IMR-90 (cell line): ENCODE measurements at regions not wholly inside any gene's neighbourhood (a gene's known extent, or its start where the extent isn't known, plus 50 kb on each side); places are given as distances from the start of the nearest gene placed in this dataset.

ENCODE experiments used
- ATAC-seq: fragments of 200-7000 bp; cut with Tn5 transposase; 2 replicates; pipeline ENCODE4 v1.9.1; 2020; ENCODE audit warnings: low read depth, mild to moderate bottlenecking, moderate library complexity
- BruUV-seq: library from RNA; stranded (reverse); fragments of 400-500 nt; replicated peaks from 2 replicates; lab custom pipeline; 2021; lab: Mats Ljungman, UMichigan
- CTCF ChIA-PET: fragments of 300-600 bp; formaldehyde crosslinking; extraction: SDS; loops from one replicate; lab custom pipeline; 2021; ENCODE audit warnings: antibody characterized with exemption; lab: Yijun Ruan, JAX
- POLR2A ChIA-PET: fragments of 300-600 bp; sonication (Branson Sonifier 250); formaldehyde crosslinking; loops from one replicate; lab custom pipeline; 2022; ENCODE audit warnings: antibody characterized with exemption; ENCODE audit not compliant: unreplicated experiment; lab: Charles Lee
- DNase-seq: peaks from one replicate; pipeline ENCODE4 v3.0.0; 2013
- H2AFZ ChIP-seq: replicated peaks from 2 replicates; pipeline ENCODE3; 2013; ENCODE audit warnings: low read length, mild to moderate bottlenecking; ENCODE audit not compliant: poor library complexity
- H2AK5ac ChIP-seq: 2 replicates; pipeline ENCODE4 v1.6.1; 2013; ENCODE audit warnings: low read depth, low read length, inconsistent platforms
- H2AK9ac ChIP-seq: replicated peaks from 2 replicates; pipeline ENCODE3; 2013; ENCODE audit warnings: mild to moderate bottlenecking, low read depth, low read length, moderate library complexity; ENCODE audit not compliant: poor library complexity
- H2BK120ac ChIP-seq: 2 replicates; pipeline ENCODE4 v1.6.1; 2013; ENCODE audit warnings: low read depth, low read length, inconsistent platforms
- H2BK15ac ChIP-seq: 3 replicates; pipeline ENCODE4 v1.6.1; 2013; ENCODE audit warnings: low read depth, low read length, inconsistent platforms
- H2BK20ac ChIP-seq: 2 replicates; pipeline ENCODE4 v1.6.1; 2013; ENCODE audit warnings: low read depth, mild to moderate bottlenecking, inconsistent platforms, low read length, moderate library complexity
- H2BK5ac ChIP-seq: 2 replicates; pipeline ENCODE4 v1.6.1; 2013; ENCODE audit warnings: mild to moderate bottlenecking, low read depth, low read length, inconsistent platforms; ENCODE audit not compliant: poor library complexity, severe bottlenecking
- H3K14ac ChIP-seq: replicated peaks from 2 replicates; pipeline ENCODE4 v1.6.1; 2013; ENCODE audit warnings: low read depth, low read length, inconsistent platforms
- H3K18ac ChIP-seq: 2 replicates; pipeline ENCODE4 v1.6.1; 2013; ENCODE audit warnings: low read depth, low read length, control low read depth
- H3K23ac ChIP-seq: 2 replicates; pipeline ENCODE4 v1.6.1; 2013; ENCODE audit warnings: low read depth, low read length, inconsistent platforms
- H3K27ac ChIP-seq: 2 replicates; pipeline ENCODE4 v1.5.1; 2013; ENCODE audit warnings: mild to moderate bottlenecking, control low read depth, low read length; ENCODE audit not compliant: insufficient read depth
- H3K27me3 ChIP-seq: 2 replicates; pipeline ENCODE4 v1.6.1; 2013; ENCODE audit warnings: low read length; ENCODE audit not compliant: control insufficient read depth, insufficient read depth
- H3K36me3 ChIP-seq: 2 replicates; pipeline ENCODE4 v1.6.1; 2013; ENCODE audit warnings: low read length, mixed read lengths; ENCODE audit not compliant: control insufficient read depth, insufficient read depth
- H3K4ac ChIP-seq: 2 replicates; pipeline ENCODE4 v1.6.1; 2013; ENCODE audit warnings: low read depth, low read length, inconsistent platforms
- H3K4me1 ChIP-seq: 2 replicates; pipeline ENCODE4 v1.6.1; 2013; ENCODE audit warnings: low read length, mixed read lengths; ENCODE audit not compliant: control insufficient read depth, insufficient read depth
- H3K4me2 ChIP-seq: 2 replicates; pipeline ENCODE4 v1.6.1; 2013; ENCODE audit warnings: low read depth, mild to moderate bottlenecking, control low read depth, low read length, moderate library complexity
- H3K4me3 ChIP-seq: 2 replicates; pipeline ENCODE4 v1.5.1; 2013; ENCODE audit warnings: low read depth, mild to moderate bottlenecking, control low read depth, low read length, moderate library complexity; ENCODE audit not compliant: insufficient read depth
- H3K56ac ChIP-seq: 2 replicates; pipeline ENCODE4 v1.6.1; 2013; ENCODE audit warnings: low read length, inconsistent platforms; ENCODE audit not compliant: insufficient read depth; ENCODE audit errors: extremely low read depth
- H3K79me1 ChIP-seq, 2 experiments: 2 replicates each; pipeline ENCODE4 v1.6.1; 2013; ENCODE audit warnings: low read length in 2 of 2, inconsistent platforms in 1 of 2, low read depth in 1 of 2
- H3K9ac ChIP-seq: 2 replicates; pipeline ENCODE4 v1.6.1; 2013; ENCODE audit warnings: low read depth, low read length, control low read depth
- H3K9me1 ChIP-seq: 2 replicates; pipeline ENCODE4 v1.6.1; 2013; ENCODE audit warnings: low read length, inconsistent platforms; ENCODE audit not compliant: insufficient read depth
- H3K9me3 ChIP-seq: 2 replicates; pipeline ENCODE4 v1.6.1; 2013; ENCODE audit warnings: low read length; ENCODE audit not compliant: control insufficient read depth, insufficient read depth
- H4K20me1 ChIP-seq: 2 replicates; pipeline ENCODE4 v1.6.1; 2013; ENCODE audit warnings: low read length, inconsistent platforms; ENCODE audit not compliant: insufficient read depth
- H4K5ac ChIP-seq: 2 replicates; pipeline ENCODE4 v1.6.1; 2013; ENCODE audit warnings: mild to moderate bottlenecking, low read depth, low read length, control low read depth
- H4K8ac ChIP-seq, 2 experiments: 2 replicates each; pipeline ENCODE4 v1.6.1; 2013; ENCODE audit warnings: low read depth in 2 of 2, low read length in 2 of 2, control low read depth in 1 of 2, inconsistent platforms in 1 of 2
- H4K91ac ChIP-seq: 2 replicates; pipeline ENCODE4 v1.6.1; 2013; ENCODE audit warnings: low read depth, low read length, inconsistent platforms; ENCODE audit not compliant: insufficient read depth
- CEBPB ChIP-seq: IDR thresholded peaks from 2 replicates; pipeline ENCODE4 v1.6.1; 2012; ENCODE audit warnings: low read depth, low read length, improper control_type of control experiment
- CHD1 ChIP-seq: IDR thresholded peaks from 2 replicates; pipeline ENCODE4 v1.6.1; 2012; ENCODE audit warnings: low read depth, low read length, improper control_type of control experiment
- FOS ChIP-seq: fragments of 150-350 bp; IDR thresholded peaks from 2 replicates; pipeline ENCODE4 v1.6.1; 2016; ENCODE audit warnings: low read depth, low read length
- MAZ ChIP-seq: IDR thresholded peaks from 2 replicates; pipeline ENCODE4 v1.6.1; 2012; ENCODE audit warnings: low read depth, mild to moderate bottlenecking, low read length, improper control_type of control experiment, moderate library complexity, borderline replicate concordance
- MXI1 ChIP-seq: IDR thresholded peaks from 2 replicates; pipeline ENCODE4 v1.6.1; 2012; ENCODE audit warnings: low read depth, mild to moderate bottlenecking, low read length, moderate library complexity, borderline replicate concordance
- NFE2L2 ChIP-seq: fragments of 150-350 bp; IDR thresholded peaks from 2 replicates; pipeline ENCODE4 v1.6.1; 2016; ENCODE audit warnings: low read depth, mild to moderate bottlenecking, low read length
- POLR2A ChIP-seq: IDR thresholded peaks from 2 replicates; pipeline ENCODE4 v1.6.1; 2012; ENCODE audit warnings: mild to moderate bottlenecking, low read depth, low read length
- RFX5 ChIP-seq: IDR thresholded peaks from 2 replicates; pipeline ENCODE4 v1.8.0; 2012; ENCODE audit warnings: low read depth, mild to moderate bottlenecking, low read length, moderate library complexity
- SMC3 ChIP-seq: fragments of 150-350 bp; IDR thresholded peaks from 2 replicates; pipeline ENCODE4 v1.6.1; 2016; ENCODE audit warnings: low read depth, mild to moderate bottlenecking, antibody characterized with exemption, low read length, moderate library complexity
- WGBS, 2 experiments: methylation state at CpG; one replicate each; pipeline versions ENCODE4 v1.1.5 to v1.1.7; 2013; ENCODE audit warnings: missing lambda C conversion rate in 2 of 2; ENCODE audit not compliant: insufficient read length in 1 of 2; ENCODE audit errors: extremely low coverage in 2 of 2; 5-methylcytosine and 5-hydroxymethylcytosine counted together
- dilution Hi-C: fragments of 300-500 bp; cut with HindIII; formaldehyde crosslinking; loops from one replicate; pipeline ENCODE4 v1.14.3; 2018; ENCODE audit warnings: low sequenced_read_pairs; ENCODE audit not compliant: unreplicated experiment
- in situ Hi-C: fragments of 300-500 bp; cut with MboI; formaldehyde crosslinking; loops from 3 replicates; pipeline ENCODE4 v1.14.3; 2019; ENCODE audit warnings: low sequenced_read_pairs, inconsistent platforms, mixed read lengths
- intact Hi-C: fragments of 100-400 bp; cut with micrococcal nuclease; formaldehyde crosslinking; loops from 2 replicates; pipeline ENCODE4 v1.10.0; 2022
- TF ChIP-seq, protein P1 (sequence below): fragments of 150-350 bp; IDR thresholded peaks from 2 replicates; pipeline ENCODE4 v1.6.1; 2016; ENCODE audit warnings: low read depth, mild to moderate bottlenecking, low read length, moderate library complexity, borderline replicate concordance
- TF ChIP-seq, protein P2 (sequence below): fragments of 150-350 bp; IDR thresholded peaks from 2 replicates; pipeline ENCODE4 v1.6.1; 2017; ENCODE audit warnings: mild to moderate bottlenecking, antibody characterized with exemption, low read length, low read depth

DNA sequence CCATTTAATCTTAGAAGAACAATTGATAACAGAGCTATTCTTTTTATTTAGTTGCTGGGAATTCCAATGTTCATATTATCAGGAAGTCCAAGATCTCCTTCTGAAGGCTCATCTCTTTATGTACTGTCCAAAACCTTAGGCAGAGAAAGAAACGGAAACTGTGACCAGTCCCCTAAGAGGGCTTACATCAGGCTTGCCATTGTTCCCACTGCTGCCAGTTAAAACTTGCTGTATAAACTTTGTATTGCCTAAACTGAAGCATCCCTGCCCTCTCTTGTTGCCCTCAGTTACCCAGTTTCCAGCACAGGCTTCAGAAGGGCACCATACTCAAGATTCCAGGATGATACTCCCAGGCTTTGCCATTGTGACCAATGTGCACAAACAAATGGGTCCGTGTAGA is 435.2 kb upstream of the NAALADL2 start:
- Histone ChIP-seq H3K14ac (no peak overlapping the region), H3K23ac (no peak overlapping the region), H2BK5ac (no peak overlapping the region), H2BK120ac (no peak overlapping the region), H3K4me2 (no peak overlapping the region), H3K18ac (no peak overlapping the region), H2BK20ac (no peak overlapping the region), H2AK9ac (no peak overlapping the region), H3K56ac (no peak overlapping the region), H2BK15ac (no peak overlapping the region), H3K79me1 (no peaks in the 10 kb centered on the region), H3K27ac (no peak overlapping the region), H4K20me1 (no peaks in the 10 kb centered on the region), H3K9ac (no peak overlapping the region), H2AFZ (no peak overlapping the region), H4K8ac (no peak overlapping the region), H3K4me3 (no peak overlapping the region), H4K5ac (no peak overlapping the region), H3K9me3 (no peaks in the 10 kb centered on the region), H3K4me1 (no peaks in the 10 kb centered on the region), H3K4ac (no peak overlapping the region), H3K36me3 (no peaks in the 10 kb centered on the region), H3K27me3 (no peaks in the 10 kb centered on the region), H2AK5ac (no peak overlapping the region), H3K9me1 (no peaks in the 10 kb centered on the region), H4K91ac (no peak overlapping the region)
- ChIA-PET POLR2A (no interaction called here), CTCF (no interaction called here)
- dilution Hi-C loops (no loop called here), in situ Hi-C loops (loop anchor here (25.0 kb wide), 1 partner anchor 837 kb away; no protein-coding TSS in a partner anchor), intact Hi-C loops (no loop called here)
- no peak for TF ChIP-seq NFE2L2
- no peak for TF ChIP-seq POLR2A
- TF ChIP-seq MXI1 = no peak
- TF ChIP-seq SMC3 = no peak
- TF ChIP-seq, protein P1, sequence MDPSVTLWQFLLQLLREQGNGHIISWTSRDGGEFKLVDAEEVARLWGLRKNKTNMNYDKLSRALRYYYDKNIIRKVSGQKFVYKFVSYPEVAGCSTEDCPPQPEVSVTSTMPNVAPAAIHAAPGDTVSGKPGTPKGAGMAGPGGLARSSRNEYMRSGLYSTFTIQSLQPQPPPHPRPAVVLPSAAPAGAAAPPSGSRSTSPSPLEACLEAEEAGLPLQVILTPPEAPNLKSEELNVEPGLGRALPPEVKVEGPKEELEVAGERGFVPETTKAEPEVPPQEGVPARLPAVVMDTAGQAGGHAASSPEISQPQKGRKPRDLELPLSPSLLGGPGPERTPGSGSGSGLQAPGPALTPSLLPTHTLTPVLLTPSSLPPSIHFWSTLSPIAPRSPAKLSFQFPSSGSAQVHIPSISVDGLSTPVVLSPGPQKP = no peak
- TF ChIP-seq CHD1 = no peak
- no peak for TF ChIP-seq MAZ
- no peak for TF ChIP-seq CEBPB
- TF ChIP-seq RFX5 = no peak
- TF ChIP-seq, protein P2, sequence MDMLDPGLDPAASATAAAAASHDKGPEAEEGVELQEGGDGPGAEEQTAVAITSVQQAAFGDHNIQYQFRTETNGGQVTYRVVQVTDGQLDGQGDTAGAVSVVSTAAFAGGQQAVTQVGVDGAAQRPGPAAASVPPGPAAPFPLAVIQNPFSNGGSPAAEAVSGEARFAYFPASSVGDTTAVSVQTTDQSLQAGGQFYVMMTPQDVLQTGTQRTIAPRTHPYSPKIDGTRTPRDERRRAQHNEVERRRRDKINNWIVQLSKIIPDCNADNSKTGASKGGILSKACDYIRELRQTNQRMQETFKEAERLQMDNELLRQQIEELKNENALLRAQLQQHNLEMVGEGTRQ = no peak
- TF ChIP-seq FOS = no peak
- BruUV-seq = no TSS peak
- ATAC-seq (no peak), DNase-seq (no peak)
- WGBS, 2 experiments = no CpG with 5 or more reads among the region's 2 CpGs
